GM23338 (cell line): ENCODE measurements at regions not wholly inside any gene's neighbourhood (a gene's known extent, or its start where the extent isn't known, plus 50 kb on each side); places are given as distances from the start of the nearest gene placed in this dataset.

Experiments
- ATAC-seq: fragments of 200-7000 bp; cut with Tn5 transposase; 3 replicates; pipeline ENCODE4 v1.9.1; 2020
- DNase-seq: peaks from one replicate; pipeline ENCODE4 v3.0.0-alpha.2; 2015; ENCODE audit warnings: low spot score
- H2AFZ ChIP-seq: fragments of 200-600 bp; sonication (generic); 2 replicates; pipeline ENCODE4 v1.8.0; 2016; ENCODE audit warnings: antibody characterized with exemption, mild to moderate bottlenecking, moderate library complexity
- H3F3A ChIP-seq: fragments of 200-600 bp; sonication (generic); replicated peaks from 2 replicates; pipeline ENCODE4 v1.8.0; 2017; ENCODE audit warnings: antibody characterized with exemption, mixed run types, low read depth
- H3K27ac ChIP-seq: fragments of 200-600 bp; sonication (generic); 2 replicates; pipeline ENCODE4 v1.6.1; 2016; ENCODE audit warnings: low read depth
- H3K27me3 ChIP-seq: fragments of 200-600 bp; sonication (generic); 2 replicates; pipeline ENCODE4 v1.8.0; 2016; ENCODE audit warnings: mild to moderate bottlenecking, mixed run types, moderate library complexity; ENCODE audit not compliant: insufficient read depth
- H3K36me3 ChIP-seq: fragments of 200-600 bp; sonication (generic); 2 replicates; pipeline ENCODE4 v1.8.0; 2016; ENCODE audit warnings: mild to moderate bottlenecking; ENCODE audit not compliant: insufficient read depth
- H3K4me1 ChIP-seq: fragments of 200-600 bp; sonication (generic); 2 replicates; pipeline ENCODE4 v1.8.0; 2016; ENCODE audit warnings: mild to moderate bottlenecking, moderate library complexity; ENCODE audit not compliant: insufficient read depth
- H3K4me2 ChIP-seq: fragments of 200-600 bp; sonication (generic); 2 replicates; pipeline ENCODE4 v1.7.1; 2017; ENCODE audit warnings: mixed run types
- H3K4me3 ChIP-seq: fragments of 200-600 bp; sonication (generic); 2 replicates; pipeline ENCODE4 v1.6.1; 2016; ENCODE audit warnings: mixed run types
- H3K79me2 ChIP-seq: fragments of 200-600 bp; sonication (generic); replicated peaks from 2 replicates; pipeline ENCODE4 v1.8.0; 2017; ENCODE audit warnings: mild to moderate bottlenecking; ENCODE audit not compliant: insufficient read depth
- H3K9me2 ChIP-seq: fragments of 200-600 bp; sonication (generic); 2 replicates; pipeline ENCODE4 v1.8.0; 2017; ENCODE audit not compliant: insufficient read depth
- H4K20me1 ChIP-seq: fragments of 200-600 bp; sonication (generic); replicated peaks from 2 replicates; pipeline ENCODE4 v1.8.0; 2017; ENCODE audit warnings: mild to moderate bottlenecking; ENCODE audit not compliant: insufficient read depth
- H3K27ac Mint-ChIP-seq: 2 replicates; pipeline ENCODE4 v1.8.0; 2020; ENCODE audit warnings: inconsistent platforms, mild to moderate bottlenecking, moderate library complexity, mixed read lengths
- H3K27me3 Mint-ChIP-seq: 3 replicates; pipeline ENCODE4 v1.8.0; 2022; ENCODE audit warnings: low read depth, mild to moderate bottlenecking, moderate library complexity, mixed read lengths, inconsistent platforms; ENCODE audit not compliant: insufficient read depth, poor library complexity
- H3K36me3 Mint-ChIP-seq: 3 replicates; pipeline ENCODE4 v1.8.0; 2021; ENCODE audit warnings: low read depth, mild to moderate bottlenecking, inconsistent platforms, moderate library complexity, mixed read lengths
- H3K4me1 Mint-ChIP-seq: 3 replicates; pipeline ENCODE4 v1.8.0; 2020; ENCODE audit warnings: mild to moderate bottlenecking, inconsistent platforms, mixed read lengths
- H3K4me3 Mint-ChIP-seq: 3 replicates; pipeline ENCODE4 v1.8.0; 2021; ENCODE audit warnings: moderate library complexity, mild to moderate bottlenecking, inconsistent platforms, mixed read lengths
- H3K9me3 Mint-ChIP-seq: 3 replicates; pipeline ENCODE4 v1.8.0; 2020; ENCODE audit warnings: moderate library complexity, mild to moderate bottlenecking, inconsistent platforms, mixed read lengths
- CTCF ChIP-seq, 2 experiments: fragments of 200-600 bp in 1 of 2; sonication (generic) in 1 of 2; conservative IDR thresholded peaks; 2 replicates each; pipeline versions ENCODE4 v1.5.1 to v1.6.1; 2016 to 2017; ENCODE audit warnings: antibody characterized with exemption in 2 of 2, low read depth in 2 of 2, mild to moderate bottlenecking in 2 of 2, moderate library complexity in 1 of 2
- EZH2 ChIP-seq: fragments of 200-600 bp; sonication (generic); IDR thresholded peaks from one replicate; pipeline ENCODE4 v1.8.0; 2017; ENCODE audit warnings: antibody characterized with exemption, mild to moderate bottlenecking, low read depth; ENCODE audit not compliant: unreplicated experiment
- JUNB ChIP-seq: IDR thresholded peaks from one replicate; pipeline ENCODE4 v1.6.1; 2016; ENCODE audit warnings: antibody characterized with exemption; ENCODE audit not compliant: unreplicated experiment
- NANOG ChIP-seq: IDR thresholded peaks from 2 replicates; pipeline ENCODE4 v1.6.1; 2016; ENCODE audit warnings: antibody characterized with exemption, borderline replicate concordance
- REST ChIP-seq: IDR thresholded peaks from one replicate; pipeline ENCODE4 v1.6.1; 2018; ENCODE audit warnings: antibody characterized with exemption; ENCODE audit not compliant: unreplicated experiment
- STAT1 ChIP-seq: IDR thresholded peaks from one replicate; pipeline ENCODE4 v1.6.1; 2016; ENCODE audit warnings: antibody characterized with exemption; ENCODE audit not compliant: unreplicated experiment
- ZNF114 ChIP-seq: fragments of 250-450 bp; sonication (Bioruptor Pico); IDR thresholded peaks from 2 replicates; pipeline ENCODE4 v1.5.0; 2020; ENCODE audit warnings: mild to moderate bottlenecking, moderate library complexity
- ZNF331 ChIP-seq: fragments of 250-450 bp; sonication (Bioruptor Pico); IDR thresholded peaks from 2 replicates; pipeline ENCODE4 v1.5.0; 2020; ENCODE audit warnings: low read depth, mild to moderate bottlenecking, moderate library complexity
- ZNF462 ChIP-seq: fragments of 250-450 bp; sonication (Bioruptor Pico); IDR thresholded peaks from 2 replicates; pipeline ENCODE4 v1.5.0; 2020; ENCODE audit warnings: mild to moderate bottlenecking, moderate library complexity

GRCh38 chr15:53038655-53038941 lies 248.5 kb upstream of the ONECUT1 start:
- H3K4me1 Mint-ChIP-seq, result peaks cover 6% of the 10 kb centered on the region; the same call in 2 of the 3 replicates
- Histone ChIP-seq H4K20me1 (no peaks in the 10 kb centered on the region), H3K4me1 (no peaks in the 10 kb centered on the region), H3K4me3 (no peak overlapping the region), H3K27me3 (no peaks in the 10 kb centered on the region), H3K79me2 (no peaks in the 10 kb centered on the region), H3F3A (no peaks in the 10 kb centered on the region), H3K27ac (no peak overlapping the region), H3K4me2 (no peak overlapping the region), H3K36me3 (no peaks in the 10 kb centered on the region), H2AFZ (peak overlapping the region; percentile 59; the same call in 1 of the 2 replicates), H3K9me2 (no peaks in the 10 kb centered on the region)
- no peaks in the 10 kb centered on the region; the same call in 2 of the 3 replicates for H3K9me3 Mint-ChIP-seq
- H3K4me3 Mint-ChIP-seq, result no peak overlapping the region
- no peak for TF ChIP-seq STAT1
- peaks cover 2% of the 10 kb centered on the region for H3K27me3 Mint-ChIP-seq
- no peak for DNase-seq
- H3K27ac Mint-ChIP-seq, result no peak overlapping the region
- no peaks in the 10 kb centered on the region for H3K36me3 Mint-ChIP-seq
- peak; percentile 50 for ATAC-seq

GRCh38 chr15:53037904-53038654 lies 247.9 kb upstream of the ONECUT1 start:
- Mint-ChIP-seq H3K36me3 (no peaks in the 10 kb centered on the region), H3K27ac (no peak overlapping the region), H3K27me3 (peaks cover 2% of the 10 kb centered on the region), H3K4me3 (no peak overlapping the region), H3K9me3 (no peaks in the 10 kb centered on the region), H3K4me1 (peaks cover 6% of the 10 kb centered on the region; the same call in 2 of the 3 replicates)
- Histone ChIP-seq H3K27ac (no peak overlapping the region), H3K9me2 (no peaks in the 10 kb centered on the region), H4K20me1 (no peaks in the 10 kb centered on the region), H3K4me3 (no peak overlapping the region), H3K4me2 (no peak overlapping the region), H3F3A (no peaks in the 10 kb centered on the region), H3K79me2 (no peaks in the 10 kb centered on the region), H3K4me1 (no peaks in the 10 kb centered on the region), H3K36me3 (no peaks in the 10 kb centered on the region), H3K27me3 (no peaks in the 10 kb centered on the region), H2AFZ (peak overlapping the region; percentile 59; the same call in 1 of the 2 replicates)
- DNase-seq (no peak), ATAC-seq (peak; percentile 40)
- TF ChIP-seq REST (no peak), STAT1 (no peak), JUNB (no peak), ZNF462 (CRISPR knock-in tag) (no peak), NANOG (no peak), EZH2 (no peak), ZNF331 (no peak), ZNF114 (CRISPR knock-in tag) (no peak), CTCF (conservative IDR thresholded peaks at IDR 0.05; ENCODE audit: low read depth in 2 of 2) (no peak)
